ENCODE measurements at regions not wholly inside any gene's neighbourhood (a gene's known extent, or its start where the extent isn't known, plus 50 kb on each side); places are given as distances from the start of the nearest gene placed in this dataset.

- no peak for TF ChIP-seq CTCF (IDR thresholded peaks at IDR 0.05; ENCODE audit: low read depth, low read length)
- Histone ChIP-seq H3K27me3 (ENCODE audit: control insufficient read depth, insufficient read depth, low read length) (no peaks in the 10 kb centered on the region), H3K4me3 (ENCODE audit: low read depth, low read length) (no peak overlapping the region), H3K9me3 (ENCODE audit: control insufficient read depth, insufficient read depth, low read length) (no peaks in the 10 kb centered on the region), H3K27ac (ENCODE audit: low read depth, low read length) (no peak overlapping the region)
- DNase-seq (ENCODE audit: low read depth, low spot score): no peak
- ChIA-PET CTCF (no interaction called here), POLR2A (no interaction called here)
These were observed 554.6 kb upstream of the BOD1L1 start for GRCh38 chr4:14182148-14182547.

- no peaks in the 10 kb centered on the region for H3K27me3 ChIP-seq (ENCODE audit: control insufficient read depth, insufficient read depth, low read length)
- H3K9me3 ChIP-seq (ENCODE audit: control insufficient read depth, insufficient read depth, low read length): no peaks in the 10 kb centered on the region
- no peak for DNase-seq (ENCODE audit: low read depth, low spot score)
- H3K4me3 ChIP-seq (ENCODE audit: low read depth, low read length): no peak overlapping the region
- TF ChIP-seq CTCF (IDR thresholded peaks at IDR 0.05; ENCODE audit: low read depth, low read length): no peak
- ChIA-PET POLR2A (no interaction called here), CTCF (interaction anchor here (1.0 kb wide), 1 partner anchor 530 kb away, joined by 3 read pairs; no protein-coding TSS in a partner anchor)
- H3K27ac ChIP-seq (ENCODE audit: low read depth, low read length): no peak overlapping the region
These were observed 556.7 kb upstream of the BOD1L1 start for GRCh38 chr4:14184265-14184664.

GRCh38 chr4:14184767-14185166 is 557.2 kb upstream of the BOD1L1 start:
- no peak for DNase-seq (ENCODE audit: low read depth, low spot score)
- TF ChIP-seq CTCF (IDR thresholded peaks at IDR 0.05; ENCODE audit: low read depth, low read length): no peak
- Histone ChIP-seq H3K4me3 (ENCODE audit: low read depth, low read length) (no peak overlapping the region), H3K27ac (ENCODE audit: low read depth, low read length) (no peak overlapping the region), H3K27me3 (ENCODE audit: control insufficient read depth, insufficient read depth, low read length) (no peaks in the 10 kb centered on the region), H3K9me3 (ENCODE audit: control insufficient read depth, insufficient read depth, low read length) (no peaks in the 10 kb centered on the region)
- CTCF ChIA-PET: no interaction called here
- POLR2A ChIA-PET: no interaction called here

GRCh38 chr4:14188214-14188613 is 560.7 kb upstream of the BOD1L1 start:
- no peak for DNase-seq (ENCODE audit: low read depth, low spot score)
- no peak for TF ChIP-seq CTCF (IDR thresholded peaks at IDR 0.05; ENCODE audit: low read depth, low read length)
- H3K27me3 ChIP-seq (ENCODE audit: control insufficient read depth, insufficient read depth, low read length): no peaks in the 10 kb centered on the region
- H3K9me3 ChIP-seq (ENCODE audit: control insufficient read depth, insufficient read depth, low read length): no peaks in the 10 kb centered on the region
- no peak overlapping the region for H3K4me3 ChIP-seq (ENCODE audit: low read depth, low read length)
- ChIA-PET POLR2A (no interaction called here), CTCF (interaction anchor here (0.6 kb wide), 1 partner anchor 255 kb away, joined by 3 read pairs; no protein-coding TSS in a partner anchor)
- no peak overlapping the region for H3K27ac ChIP-seq (ENCODE audit: low read depth, low read length)

- Histone ChIP-seq H3K27me3 (ENCODE audit: control insufficient read depth, insufficient read depth, low read length) (no peaks in the 10 kb centered on the region), H3K27ac (ENCODE audit: low read depth, low read length) (no peak overlapping the region), H3K9me3 (ENCODE audit: control insufficient read depth, insufficient read depth, low read length) (no peaks in the 10 kb centered on the region), H3K4me3 (ENCODE audit: low read depth, low read length) (no peak overlapping the region)
- ChIA-PET CTCF (interaction anchor here (1.8 kb wide), 1 partner anchor 539 kb away, joined by 4 read pairs; no protein-coding TSS in a partner anchor), POLR2A (no interaction called here)
- DNase-seq (ENCODE audit: low read depth, low spot score): no peak
- no peak for TF ChIP-seq CTCF (IDR thresholded peaks at IDR 0.05; ENCODE audit: low read depth, low read length)
These were observed 566.1 kb upstream of the BOD1L1 start for GRCh38 chr4:14193601-14194000.
